DMS53 treated with DMSO at 0.1 percent for 48 hours (cell line): ENCODE measurements at regions not wholly inside any gene's neighbourhood (a gene's known extent, or its start where the extent isn't known, plus 50 kb on each side); places are given as distances from the start of the nearest gene placed in this dataset.

Source experiments
- DNase-seq: peaks from one replicate; lab custom pipeline; 2025; ENCODE audit not compliant: unreplicated experiment; lab: John Stamatoyannopoulos, UW

GRCh38 chr4:96166806-96167205 lies 326.9 kb downstream of the PDHA2 start:
- DNase-seq = no peak

GRCh38 chr4:96170198-96170597 lies 330.3 kb downstream of the PDHA2 start:
- DNase-seq = no peak

- DNase-seq = no peak
Measured at GRCh38 chr4:96173756-96174155, 333.9 kb downstream of the PDHA2 start.

GRCh38 chr4:96175871-96176270 lies 336.0 kb downstream of the PDHA2 start:
- no peak for DNase-seq

- DNase-seq = peak; percentile 24
Measured at GRCh38 chr4:96183611-96184010, 343.7 kb downstream of the PDHA2 start.

GRCh38 chr4:96186593-96186992 lies 346.7 kb downstream of the PDHA2 start:
- DNase-seq = no peak

- no peak for DNase-seq
Measured at GRCh38 chr4:96189761-96190160, 349.9 kb downstream of the PDHA2 start.

- no peak for DNase-seq
Measured at GRCh38 chr4:96193061-96193460, 353.2 kb downstream of the PDHA2 start.

- no peak for DNase-seq
Measured at GRCh38 chr4:96194993-96195392, 355.1 kb downstream of the PDHA2 start.

GRCh38 chr4:96205143-96205936 lies 365.4 kb downstream of the PDHA2 start:
- DNase-seq = no peak

- no peak for DNase-seq
Measured at GRCh38 chr4:96227515-96227914, 387.6 kb downstream of the PDHA2 start.

- peak; percentile 1 for DNase-seq
Measured at GRCh38 chr4:96228463-96228862, 388.6 kb downstream of the PDHA2 start.

- no peak for DNase-seq
Measured at GRCh38 chr4:96240041-96240440, 400.1 kb downstream of the PDHA2 start.

- DNase-seq = no peak
Measured at GRCh38 chr4:96241819-96242218, 401.9 kb downstream of the PDHA2 start.

GRCh38 chr4:96247096-96247495 lies 407.2 kb downstream of the PDHA2 start:
- no peak for DNase-seq

GRCh38 chr4:96248225-96248624 lies 408.3 kb downstream of the PDHA2 start:
- no peak for DNase-seq

- no peak for DNase-seq
Measured at GRCh38 chr4:96260064-96260682, 420.3 kb downstream of the PDHA2 start.

GRCh38 chr4:96262057-96262456 lies 422.2 kb downstream of the PDHA2 start:
- no peak for DNase-seq

- DNase-seq = no peak
Measured at GRCh38 chr4:96263291-96263690, 423.4 kb downstream of the PDHA2 start.

GRCh38 chr4:96264941-96265463 lies 425.1 kb downstream of the PDHA2 start:
- no peak for DNase-seq

- peak; percentile 54 for DNase-seq
Measured at GRCh38 chr4:96293806-96294205, 453.9 kb downstream of the PDHA2 start.

- DNase-seq = no peak
Measured at GRCh38 chr4:96295143-96295741, 455.3 kb downstream of the PDHA2 start.
